ENCODE measurements at regions not wholly inside any gene's neighbourhood (a gene's known extent, or its start where the extent isn't known, plus 50 kb on each side); places are given as distances from the start of the nearest gene placed in this dataset.

DNA sequence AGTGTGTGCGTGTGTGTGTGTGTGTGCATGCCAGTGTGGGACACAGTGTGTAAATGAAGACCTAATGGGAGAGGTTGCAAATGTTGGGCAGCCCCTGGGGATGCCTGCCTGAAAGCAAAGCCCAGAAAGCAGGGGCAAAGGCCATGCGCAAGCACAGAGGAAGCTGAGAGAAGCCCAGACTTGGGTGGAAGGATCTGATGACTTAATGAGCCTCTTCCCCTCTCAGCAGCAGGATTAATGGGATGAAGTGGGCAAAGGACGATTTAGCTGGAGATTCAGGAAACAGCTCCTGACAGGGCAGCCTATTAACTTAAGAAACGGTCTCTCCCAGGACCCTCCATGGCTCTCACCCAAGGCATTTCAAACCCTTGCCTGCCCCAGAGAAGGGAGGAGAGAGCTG is 107.3 kb downstream of the EFNB1 start:
- FAIRE-seq (no peak), ATAC-seq (no peak), DNase-seq (ENCODE audit: low read depth, low spot score) (no peak)
- POLR2A ChIA-PET, result no interaction called here
- Histone ChIP-seq H3K4me3 (no peak overlapping the region), H4K20me1 (ENCODE audit: control insufficient read depth, insufficient read depth) (0 out of 2 replicates have a peak, but pooled peaks cover 2% of the 10 kb centered on the region), H3K9ac (ENCODE audit: control insufficient read depth, insufficient read depth, low read length) (no peak overlapping the region), H3K36me3 (ENCODE audit: control insufficient read depth in 2 of 2, insufficient read depth in 2 of 2, low read length in 1 of 2) (no peaks in the 10 kb centered on the region), H2AFZ (ENCODE audit: control insufficient read depth, low read depth, low read length) (no peak overlapping the region), H3K79me2 (ENCODE audit: control insufficient read depth, insufficient read depth, low read length) (no peaks in the 10 kb centered on the region), H3K4me1 (ENCODE audit: control insufficient read depth, insufficient read depth, low read length) (no peaks in the 10 kb centered on the region), H3K9me3 (replicated peaks; ENCODE audit: control insufficient read depth, insufficient read depth, low read length) (no peaks in the 10 kb centered on the region), H3K27ac (ENCODE audit: control insufficient read depth, insufficient read depth) (no peak overlapping the region), H3K27me3 (replicated peaks in 1 of 2; ENCODE audit: control insufficient read depth in 2 of 2, insufficient read depth in 2 of 2, low read length in 1 of 2) (no peaks in the 10 kb centered on the region), H3K4me2 (ENCODE audit: control insufficient read depth, insufficient read depth) (no peak overlapping the region)
- RAD21 ChIA-PET (ENCODE audit: unreplicated experiment), result no interaction called here
- TF ChIP-seq, protein P1, sequence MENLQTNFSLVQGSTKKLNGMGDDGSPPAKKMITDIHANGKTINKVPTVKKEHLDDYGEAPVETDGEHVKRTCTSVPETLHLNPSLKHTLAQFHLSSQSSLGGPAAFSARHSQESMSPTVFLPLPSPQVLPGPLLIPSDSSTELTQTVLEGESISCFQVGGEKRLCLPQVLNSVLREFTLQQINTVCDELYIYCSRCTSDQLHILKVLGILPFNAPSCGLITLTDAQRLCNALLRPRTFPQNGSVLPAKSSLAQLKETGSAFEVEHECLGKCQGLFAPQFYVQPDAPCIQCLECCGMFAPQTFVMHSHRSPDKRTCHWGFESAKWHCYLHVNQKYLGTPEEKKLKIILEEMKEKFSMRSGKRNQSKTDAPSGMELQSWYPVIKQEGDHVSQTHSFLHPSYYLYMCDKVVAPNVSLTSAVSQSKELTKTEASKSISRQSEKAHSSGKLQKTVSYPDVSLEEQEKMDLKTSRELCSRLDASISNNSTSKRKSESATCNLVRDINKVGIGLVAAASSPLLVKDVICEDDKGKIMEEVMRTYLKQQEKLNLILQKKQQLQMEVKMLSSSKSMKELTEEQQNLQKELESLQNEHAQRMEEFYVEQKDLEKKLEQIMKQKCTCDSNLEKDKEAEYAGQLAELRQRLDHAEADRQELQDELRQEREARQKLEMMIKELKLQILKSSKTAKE (IDR thresholded peaks at IDR 0.05; ENCODE audit: low read depth, poor library complexity, severe bottlenecking), result no peak
- TF ChIP-seq ZNF622 (IDR thresholded peaks at IDR 0.05), result no peak
- TF ChIP-seq RUNX3 (IDR thresholded peaks at IDR 0.05; ENCODE audit: low read length), result no peak
- TF ChIP-seq ZZZ3 (IDR thresholded peaks at IDR 0.05; ENCODE audit: control insufficient read depth, insufficient read length, low read depth), result no peak
- TF ChIP-seq JUND (IDR thresholded peaks at IDR 0.05; ENCODE audit: low read depth, low read length), result no peak
- TF ChIP-seq RELA (IDR thresholded peaks at IDR 0.05; ENCODE audit: borderline replicate concordance, partially characterized antibody), result no peak
- TF ChIP-seq, protein P2, sequence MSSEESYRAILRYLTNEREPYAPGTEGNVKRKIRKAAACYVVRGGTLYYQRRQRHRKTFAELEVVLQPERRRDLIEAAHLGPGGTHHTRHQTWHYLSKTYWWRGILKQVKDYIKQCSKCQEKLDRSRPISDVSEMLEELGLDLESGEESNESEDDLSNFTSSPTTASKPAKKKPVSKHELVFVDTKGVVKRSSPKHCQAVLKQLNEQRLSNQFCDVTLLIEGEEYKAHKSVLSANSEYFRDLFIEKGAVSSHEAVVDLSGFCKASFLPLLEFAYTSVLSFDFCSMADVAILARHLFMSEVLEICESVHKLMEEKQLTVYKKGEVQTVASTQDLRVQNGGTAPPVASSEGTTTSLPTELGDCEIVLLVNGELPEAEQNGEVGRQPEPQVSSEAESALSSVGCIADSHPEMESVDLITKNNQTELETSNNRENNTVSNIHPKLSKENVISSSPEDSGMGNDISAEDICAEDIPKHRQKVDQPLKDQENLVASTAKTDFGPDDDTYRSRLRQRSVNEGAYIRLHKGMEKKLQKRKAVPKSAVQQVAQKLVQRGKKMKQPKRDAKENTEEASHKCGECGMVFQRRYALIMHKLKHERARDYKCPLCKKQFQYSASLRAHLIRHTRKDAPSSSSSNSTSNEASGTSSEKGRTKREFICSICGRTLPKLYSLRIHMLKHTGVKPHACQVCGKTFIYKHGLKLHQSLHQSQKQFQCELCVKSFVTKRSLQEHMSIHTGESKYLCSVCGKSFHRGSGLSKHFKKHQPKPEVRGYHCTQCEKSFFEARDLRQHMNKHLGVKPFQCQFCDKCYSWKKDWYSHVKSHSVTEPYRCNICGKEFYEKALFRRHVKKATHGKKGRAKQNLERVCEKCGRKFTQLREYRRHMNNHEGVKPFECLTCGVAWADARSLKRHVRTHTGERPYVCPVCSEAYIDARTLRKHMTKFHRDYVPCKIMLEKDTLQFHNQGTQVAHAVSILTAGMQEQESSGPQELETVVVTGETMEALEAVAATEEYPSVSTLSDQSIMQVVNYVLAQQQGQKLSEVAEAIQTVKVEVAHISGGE (CRISPR knock-in tag; IDR thresholded peaks at IDR 0.05), result no peak
- TF ChIP-seq SUZ12 (IDR thresholded peaks at IDR 0.05; ENCODE audit: unreplicated experiment), result no peak
- TF ChIP-seq, protein P3, sequence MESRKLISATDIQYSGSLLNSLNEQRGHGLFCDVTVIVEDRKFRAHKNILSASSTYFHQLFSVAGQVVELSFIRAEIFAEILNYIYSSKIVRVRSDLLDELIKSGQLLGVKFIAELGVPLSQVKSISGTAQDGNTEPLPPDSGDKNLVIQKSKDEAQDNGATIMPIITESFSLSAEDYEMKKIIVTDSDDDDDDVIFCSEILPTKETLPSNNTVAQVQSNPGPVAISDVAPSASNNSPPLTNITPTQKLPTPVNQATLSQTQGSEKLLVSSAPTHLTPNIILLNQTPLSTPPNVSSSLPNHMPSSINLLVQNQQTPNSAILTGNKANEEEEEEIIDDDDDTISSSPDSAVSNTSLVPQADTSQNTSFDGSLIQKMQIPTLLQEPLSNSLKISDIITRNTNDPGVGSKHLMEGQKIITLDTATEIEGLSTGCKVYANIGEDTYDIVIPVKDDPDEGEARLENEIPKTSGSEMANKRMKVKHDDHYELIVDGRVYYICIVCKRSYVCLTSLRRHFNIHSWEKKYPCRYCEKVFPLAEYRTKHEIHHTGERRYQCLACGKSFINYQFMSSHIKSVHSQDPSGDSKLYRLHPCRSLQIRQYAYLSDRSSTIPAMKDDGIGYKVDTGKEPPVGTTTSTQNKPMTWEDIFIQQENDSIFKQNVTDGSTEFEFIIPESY (IDR thresholded peaks at IDR 0.05), result no peak
- SMC1A ChIA-PET (ENCODE audit: uncharacterized antibody, unreplicated experiment), result no interaction called here
- in situ Hi-C loops (cut with MboI) (no loop called here), intact Hi-C loops (cut with micrococcal nuclease; ENCODE audit: unreplicated experiment) (no loop called here)
- no TSS peak for BruUV-seq (replicated peaks)
- 27% methylated on average over 4 of the region's 4 CpGs for WGBS (ENCODE audit: insufficient coverage, insufficient replicate concordance, low lambda C conversion rate, missing lambda C conversion rate)
- CTCF ChIA-PET, result no interaction called here

Measured in GM12878 (cell line).